Mesothelial cell of epicardium (in vitro differentiated cells): ENCODE measurements at regions not wholly inside any gene's neighbourhood (a gene's known extent, or its start where the extent isn't known, plus 50 kb on each side); places are given as distances from the start of the nearest gene placed in this dataset.

Source experiments
- DNase-seq, 2 experiments: peaks; one replicate each; pipeline ENCODE4 v3.0.0; 2021; ENCODE audit warnings: low spot score in 2 of 2; ENCODE audit not compliant: unreplicated experiment in 2 of 2
- H3K27ac Mint-ChIP-seq: 2 replicates; pipeline ENCODE4 v1.8.0; 2021; ENCODE audit warnings: mixed read lengths
- H3K27me3 Mint-ChIP-seq: 2 replicates; pipeline ENCODE4 v1.8.0; 2021; ENCODE audit warnings: low read depth, mixed read lengths
- H3K36me3 Mint-ChIP-seq: 2 replicates; pipeline ENCODE4 v1.8.0; 2021; ENCODE audit warnings: mixed read lengths
- H3K4me1 Mint-ChIP-seq: 2 replicates; pipeline ENCODE4 v1.8.0; 2021; ENCODE audit warnings: mixed read lengths
- H3K4me3 Mint-ChIP-seq: 2 replicates; pipeline ENCODE4 v1.8.0; 2021; ENCODE audit warnings: mild to moderate bottlenecking, moderate library complexity, mixed read lengths
- H3K9me3 Mint-ChIP-seq: 2 replicates; pipeline ENCODE4 v1.8.0; 2021; ENCODE audit warnings: mixed read lengths
- CTCF ChIP-seq: fragments of 200-600 bp; sonication (generic); IDR thresholded peaks from one replicate; pipeline ENCODE4 v1.5.0; 2021; ENCODE audit warnings: antibody characterized with exemption; ENCODE audit not compliant: unreplicated experiment

GRCh38 chr15:79673416-79674123 lies 223.2 kb downstream of the MTHFS start:
- Mint-ChIP-seq H3K4me3 (no peak overlapping the region), H3K27me3 (peaks cover 25% of the 10 kb centered on the region), H3K4me1 (peaks cover 3% of the 10 kb centered on the region), H3K9me3 (peaks cover 7% of the 10 kb centered on the region), H3K36me3 (no peaks in the 10 kb centered on the region), H3K27ac (no peak overlapping the region)
- TF ChIP-seq CTCF: no peak
- no peak for DNase-seq

GRCh38 chr15:79674124-79674465 lies 222.7 kb downstream of the MTHFS start:
- no peak for TF ChIP-seq CTCF
- Mint-ChIP-seq H3K4me3 (no peak overlapping the region), H3K27ac (no peak overlapping the region)

GRCh38 chr15:79675982-79676381 lies 220.8 kb downstream of the MTHFS start:
- peaks cover 13% of the 10 kb centered on the region for H3K4me1 Mint-ChIP-seq

More at GRCh38 chr15:79674124-79674465, 222.7 kb downstream of the MTHFS start:
- Mint-ChIP-seq H3K27me3 (peaks cover 25% of the 10 kb centered on the region), H3K9me3 (peaks cover 7% of the 10 kb centered on the region), H3K4me1 (peaks cover 3% of the 10 kb centered on the region), H3K36me3 (no peaks in the 10 kb centered on the region)
- DNase-seq: no peak

GRCh38 chr15:79676621-79677020 lies 220.2 kb downstream of the MTHFS start:
- Mint-ChIP-seq H3K4me3 (no peak overlapping the region), H3K36me3 (no peaks in the 10 kb centered on the region), H3K9me3 (peaks cover 4% of the 10 kb centered on the region), H3K27me3 (peaks cover 23% of the 10 kb centered on the region), H3K4me1 (peaks cover 15% of the 10 kb centered on the region), H3K27ac (no peak overlapping the region)
- DNase-seq: no peak
- no peak for TF ChIP-seq CTCF

More at GRCh38 chr15:79675982-79676381, 220.8 kb downstream of the MTHFS start:
- Mint-ChIP-seq H3K4me3 (no peak overlapping the region), H3K27me3 (peaks cover 23% of the 10 kb centered on the region), H3K27ac (no peak overlapping the region), H3K9me3 (peaks cover 4% of the 10 kb centered on the region), H3K36me3 (no peaks in the 10 kb centered on the region)
- no peak for DNase-seq
- TF ChIP-seq CTCF: no peak

GRCh38 chr15:79677241-79677640 lies 219.6 kb downstream of the MTHFS start:
- Mint-ChIP-seq H3K27ac (no peak overlapping the region), H3K27me3 (peaks cover 18% of the 10 kb centered on the region), H3K4me3 (no peak overlapping the region), H3K4me1 (peaks cover 21% of the 10 kb centered on the region), H3K36me3 (no peaks in the 10 kb centered on the region), H3K9me3 (peaks cover 4% of the 10 kb centered on the region)
- no peak for DNase-seq
- TF ChIP-seq CTCF: no peak
